IMR-90 (cell line): ENCODE measurements at regions not wholly inside any gene's neighbourhood (a gene's known extent, or its start where the extent isn't known, plus 50 kb on each side); places are given as distances from the start of the nearest gene placed in this dataset.

Experiments
- ATAC-seq: fragments of 200-7000 bp; cut with Tn5 transposase; 2 replicates; pipeline ENCODE4 v1.9.1; 2020; ENCODE audit warnings: low read depth, mild to moderate bottlenecking, moderate library complexity
- BruUV-seq: library from RNA; stranded (reverse); fragments of 400-500 nt; replicated peaks from 2 replicates; lab custom pipeline; 2021; lab: Mats Ljungman, UMichigan
- CTCF ChIA-PET: fragments of 300-600 bp; formaldehyde crosslinking; extraction: SDS; loops from one replicate; lab custom pipeline; 2021; ENCODE audit warnings: antibody characterized with exemption; lab: Yijun Ruan, JAX
- POLR2A ChIA-PET: fragments of 300-600 bp; sonication (Branson Sonifier 250); formaldehyde crosslinking; loops from one replicate; lab custom pipeline; 2022; ENCODE audit warnings: antibody characterized with exemption; ENCODE audit not compliant: unreplicated experiment; lab: Charles Lee
- DNase-seq: peaks from one replicate; pipeline ENCODE4 v3.0.0; 2013
- H2AFZ ChIP-seq: replicated peaks from 2 replicates; pipeline ENCODE3; 2013; ENCODE audit warnings: low read length, mild to moderate bottlenecking; ENCODE audit not compliant: poor library complexity
- H2AK5ac ChIP-seq: 2 replicates; pipeline ENCODE4 v1.6.1; 2013; ENCODE audit warnings: low read depth, low read length, inconsistent platforms
- H2AK9ac ChIP-seq: replicated peaks from 2 replicates; pipeline ENCODE3; 2013; ENCODE audit warnings: mild to moderate bottlenecking, low read depth, low read length, moderate library complexity; ENCODE audit not compliant: poor library complexity
- H2BK120ac ChIP-seq: 2 replicates; pipeline ENCODE4 v1.6.1; 2013; ENCODE audit warnings: low read depth, low read length, inconsistent platforms
- H2BK15ac ChIP-seq: 3 replicates; pipeline ENCODE4 v1.6.1; 2013; ENCODE audit warnings: low read depth, low read length, inconsistent platforms
- H2BK20ac ChIP-seq: 2 replicates; pipeline ENCODE4 v1.6.1; 2013; ENCODE audit warnings: low read depth, mild to moderate bottlenecking, inconsistent platforms, low read length, moderate library complexity
- H2BK5ac ChIP-seq: 2 replicates; pipeline ENCODE4 v1.6.1; 2013; ENCODE audit warnings: mild to moderate bottlenecking, low read depth, low read length, inconsistent platforms; ENCODE audit not compliant: poor library complexity, severe bottlenecking
- H3K14ac ChIP-seq: replicated peaks from 2 replicates; pipeline ENCODE4 v1.6.1; 2013; ENCODE audit warnings: low read depth, low read length, inconsistent platforms
- H3K18ac ChIP-seq: 2 replicates; pipeline ENCODE4 v1.6.1; 2013; ENCODE audit warnings: low read depth, low read length, control low read depth
- H3K23ac ChIP-seq: 2 replicates; pipeline ENCODE4 v1.6.1; 2013; ENCODE audit warnings: low read depth, low read length, inconsistent platforms
- H3K27ac ChIP-seq: 2 replicates; pipeline ENCODE4 v1.5.1; 2013; ENCODE audit warnings: mild to moderate bottlenecking, control low read depth, low read length; ENCODE audit not compliant: insufficient read depth
- H3K27me3 ChIP-seq: 2 replicates; pipeline ENCODE4 v1.6.1; 2013; ENCODE audit warnings: low read length; ENCODE audit not compliant: control insufficient read depth, insufficient read depth
- H3K36me3 ChIP-seq: 2 replicates; pipeline ENCODE4 v1.6.1; 2013; ENCODE audit warnings: low read length, mixed read lengths; ENCODE audit not compliant: control insufficient read depth, insufficient read depth
- H3K4ac ChIP-seq: 2 replicates; pipeline ENCODE4 v1.6.1; 2013; ENCODE audit warnings: low read depth, low read length, inconsistent platforms
- H3K4me1 ChIP-seq: 2 replicates; pipeline ENCODE4 v1.6.1; 2013; ENCODE audit warnings: low read length, mixed read lengths; ENCODE audit not compliant: control insufficient read depth, insufficient read depth
- H3K4me2 ChIP-seq: 2 replicates; pipeline ENCODE4 v1.6.1; 2013; ENCODE audit warnings: low read depth, mild to moderate bottlenecking, control low read depth, low read length, moderate library complexity
- H3K4me3 ChIP-seq: 2 replicates; pipeline ENCODE4 v1.5.1; 2013; ENCODE audit warnings: low read depth, mild to moderate bottlenecking, control low read depth, low read length, moderate library complexity; ENCODE audit not compliant: insufficient read depth
- H3K56ac ChIP-seq: 2 replicates; pipeline ENCODE4 v1.6.1; 2013; ENCODE audit warnings: low read length, inconsistent platforms; ENCODE audit not compliant: insufficient read depth; ENCODE audit errors: extremely low read depth
- H3K79me1 ChIP-seq, 2 experiments: 2 replicates each; pipeline ENCODE4 v1.6.1; 2013; ENCODE audit warnings: low read length in 2 of 2, inconsistent platforms in 1 of 2, low read depth in 1 of 2
- H3K9ac ChIP-seq: 2 replicates; pipeline ENCODE4 v1.6.1; 2013; ENCODE audit warnings: low read depth, low read length, control low read depth
- H3K9me1 ChIP-seq: 2 replicates; pipeline ENCODE4 v1.6.1; 2013; ENCODE audit warnings: low read length, inconsistent platforms; ENCODE audit not compliant: insufficient read depth
- H3K9me3 ChIP-seq: 2 replicates; pipeline ENCODE4 v1.6.1; 2013; ENCODE audit warnings: low read length; ENCODE audit not compliant: control insufficient read depth, insufficient read depth
- H4K20me1 ChIP-seq: 2 replicates; pipeline ENCODE4 v1.6.1; 2013; ENCODE audit warnings: low read length, inconsistent platforms; ENCODE audit not compliant: insufficient read depth
- H4K5ac ChIP-seq: 2 replicates; pipeline ENCODE4 v1.6.1; 2013; ENCODE audit warnings: mild to moderate bottlenecking, low read depth, low read length, control low read depth
- H4K8ac ChIP-seq, 2 experiments: 2 replicates each; pipeline ENCODE4 v1.6.1; 2013; ENCODE audit warnings: low read depth in 2 of 2, low read length in 2 of 2, control low read depth in 1 of 2, inconsistent platforms in 1 of 2
- H4K91ac ChIP-seq: 2 replicates; pipeline ENCODE4 v1.6.1; 2013; ENCODE audit warnings: low read depth, low read length, inconsistent platforms; ENCODE audit not compliant: insufficient read depth
- BHLHE40 ChIP-seq: fragments of 150-350 bp; IDR thresholded peaks from 2 replicates; pipeline ENCODE4 v1.6.1; 2016; ENCODE audit warnings: mild to moderate bottlenecking, low read depth, low read length
- CTCF ChIP-seq: conservative IDR thresholded peaks from 2 replicates; pipeline ENCODE4 v1.5.1; 2012; ENCODE audit warnings: mild to moderate bottlenecking, low read depth, low read length, improper control_type of control experiment
- FOS ChIP-seq: fragments of 150-350 bp; IDR thresholded peaks from 2 replicates; pipeline ENCODE4 v1.6.1; 2016; ENCODE audit warnings: low read depth, low read length
- MAFK ChIP-seq: IDR thresholded peaks from 2 replicates; pipeline ENCODE4 v1.6.1; 2012; ENCODE audit warnings: low read depth, low read length, improper control_type of control experiment
- NFE2L2 ChIP-seq: fragments of 150-350 bp; IDR thresholded peaks from 2 replicates; pipeline ENCODE4 v1.6.1; 2016; ENCODE audit warnings: low read depth, mild to moderate bottlenecking, low read length
- POLR2A ChIP-seq: IDR thresholded peaks from 2 replicates; pipeline ENCODE4 v1.6.1; 2012; ENCODE audit warnings: mild to moderate bottlenecking, low read depth, low read length
- RAD21 ChIP-seq: IDR thresholded peaks from 2 replicates; pipeline ENCODE4 v1.6.1; 2012; ENCODE audit warnings: low read length, improper control_type of control experiment
- RCOR1 ChIP-seq: IDR thresholded peaks from 2 replicates; pipeline ENCODE4 v1.6.1; 2012; ENCODE audit warnings: mild to moderate bottlenecking, low read length, improper control_type of control experiment; ENCODE audit not compliant: insufficient replicate concordance
- WGBS, 2 experiments: methylation state at CpG; one replicate each; pipeline versions ENCODE4 v1.1.5 to v1.1.7; 2013; ENCODE audit warnings: missing lambda C conversion rate in 2 of 2; ENCODE audit not compliant: insufficient read length in 1 of 2; ENCODE audit errors: extremely low coverage in 2 of 2; 5-methylcytosine and 5-hydroxymethylcytosine counted together
- dilution Hi-C: fragments of 300-500 bp; cut with HindIII; formaldehyde crosslinking; loops from one replicate; pipeline ENCODE4 v1.14.3; 2018; ENCODE audit warnings: low sequenced_read_pairs; ENCODE audit not compliant: unreplicated experiment
- in situ Hi-C: fragments of 300-500 bp; cut with MboI; formaldehyde crosslinking; loops from 3 replicates; pipeline ENCODE4 v1.14.3; 2019; ENCODE audit warnings: low sequenced_read_pairs, inconsistent platforms, mixed read lengths
- intact Hi-C: fragments of 100-400 bp; cut with micrococcal nuclease; formaldehyde crosslinking; loops from 2 replicates; pipeline ENCODE4 v1.10.0; 2022
- TF ChIP-seq, protein P1 (sequence below): fragments of 150-350 bp; IDR thresholded peaks from 2 replicates; pipeline ENCODE4 v1.6.1; 2016; ENCODE audit warnings: low read depth, mild to moderate bottlenecking, low read length, moderate library complexity, borderline replicate concordance

DNA sequence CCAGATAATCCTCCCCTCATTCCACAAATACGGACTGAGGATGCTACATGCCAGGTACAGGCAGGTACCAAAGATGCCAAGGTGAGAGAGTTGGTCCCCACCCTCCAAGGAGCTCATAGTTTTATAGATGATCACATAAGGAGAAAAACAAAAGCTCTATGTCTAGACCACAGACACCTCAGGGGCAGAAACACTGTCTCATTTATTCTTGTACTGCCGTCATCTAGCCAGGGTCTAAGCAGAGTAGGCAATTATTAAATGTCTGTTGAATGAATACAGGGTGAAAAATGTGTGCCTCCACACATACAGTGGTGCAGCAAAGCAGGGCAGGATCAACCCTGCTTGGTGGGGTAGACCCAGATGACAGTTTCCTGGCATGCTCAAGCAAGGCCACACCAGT is 439.8 kb upstream of the JARID2 start:
- Histone ChIP-seq H4K20me1 (no peaks in the 10 kb centered on the region), H3K9me3 (no peaks in the 10 kb centered on the region), H2BK120ac (no peak overlapping the region), H3K27ac (no peak overlapping the region), H2AFZ (no peak overlapping the region), H4K5ac (no peak overlapping the region), H3K36me3 (no peaks in the 10 kb centered on the region), H4K8ac (no peak overlapping the region), H2BK5ac (no peak overlapping the region), H2BK20ac (no peak overlapping the region), H3K9me1 (0 out of 2 replicates have a peak, but pooled peaks cover 9% of the 10 kb centered on the region), H2AK5ac (0 out of 2 replicates have a peak overlapping the region, but pooled peaks have one; percentile 59), H2AK9ac (no peak overlapping the region), H3K14ac (no peak overlapping the region), H3K18ac (no peak overlapping the region), H3K4me3 (no peak overlapping the region), H3K9ac (no peak overlapping the region), H3K56ac (no peak overlapping the region), H3K23ac (no peak overlapping the region), H2BK15ac (no peak overlapping the region), H3K27me3 (no peaks in the 10 kb centered on the region), H4K91ac (no peak overlapping the region), H3K4ac (no peak overlapping the region; the same call in 1 of the 2 replicates), H3K4me1 (peaks cover 10% of the 10 kb centered on the region), H3K4me2 (no peak overlapping the region), H3K79me1 (no peaks in the 10 kb centered on the region)
- DNase-seq (no peak), ATAC-seq (no peak)
- ChIA-PET CTCF (interaction anchor here (0.5 kb wide), 1 partner anchor 335 kb away, joined by 9 read pairs; no protein-coding TSS in a partner anchor), POLR2A (interaction anchor here (0.6 kb wide), 1 partner anchor 72 kb away, joined by 3 read pairs; no protein-coding TSS in a partner anchor)
- no TSS peak for BruUV-seq
- whole genome bisulfite sequencing, 2 experiments: no CpG with 5 or more reads among the region's 2 CpGs
- TF ChIP-seq CTCF (no peak), POLR2A (no peak), FOS (no peak), RCOR1 (no peak), NFE2L2 (no peak), MAFK (no peak), BHLHE40 (no peak), RAD21 (no peak)
- TF ChIP-seq, protein P1, sequence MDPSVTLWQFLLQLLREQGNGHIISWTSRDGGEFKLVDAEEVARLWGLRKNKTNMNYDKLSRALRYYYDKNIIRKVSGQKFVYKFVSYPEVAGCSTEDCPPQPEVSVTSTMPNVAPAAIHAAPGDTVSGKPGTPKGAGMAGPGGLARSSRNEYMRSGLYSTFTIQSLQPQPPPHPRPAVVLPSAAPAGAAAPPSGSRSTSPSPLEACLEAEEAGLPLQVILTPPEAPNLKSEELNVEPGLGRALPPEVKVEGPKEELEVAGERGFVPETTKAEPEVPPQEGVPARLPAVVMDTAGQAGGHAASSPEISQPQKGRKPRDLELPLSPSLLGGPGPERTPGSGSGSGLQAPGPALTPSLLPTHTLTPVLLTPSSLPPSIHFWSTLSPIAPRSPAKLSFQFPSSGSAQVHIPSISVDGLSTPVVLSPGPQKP: no peak
- dilution Hi-C loops: no loop called here
- intact Hi-C loops: loop anchor here (10.0 kb wide), 1 partner anchor 439 kb away; the partner anchor contains the start of gene JARID2
- in situ Hi-C loops: no loop called here
